GM18502 (cell line): ENCODE measurements at regions not wholly inside any gene's neighbourhood (a gene's known extent, or its start where the extent isn't known, plus 50 kb on each side); places are given as distances from the start of the nearest gene placed in this dataset.
"Not testable (repeated sequence)": the region's sequence is repeated elsewhere in the genome, so short reads cannot be mapped to it uniquely, and the experiment has no call there.

Experiments
- ATAC-seq: cut with Tn5 transposase; IDR thresholded peaks from one replicate; pipeline ENCODE4 v1.9.1; 2021; ENCODE audit warnings: mild to moderate bottlenecking; ENCODE audit not compliant: unreplicated experiment, poor library complexity

GRCh38 chr2:128602038-128602698, 283.5 kb upstream of the HS6ST1 start:
- no peak for ATAC-seq

- ATAC-seq = no peak
These were observed 284.0 kb upstream of the HS6ST1 start for GRCh38 chr2:128602699-128603101.

DNA sequence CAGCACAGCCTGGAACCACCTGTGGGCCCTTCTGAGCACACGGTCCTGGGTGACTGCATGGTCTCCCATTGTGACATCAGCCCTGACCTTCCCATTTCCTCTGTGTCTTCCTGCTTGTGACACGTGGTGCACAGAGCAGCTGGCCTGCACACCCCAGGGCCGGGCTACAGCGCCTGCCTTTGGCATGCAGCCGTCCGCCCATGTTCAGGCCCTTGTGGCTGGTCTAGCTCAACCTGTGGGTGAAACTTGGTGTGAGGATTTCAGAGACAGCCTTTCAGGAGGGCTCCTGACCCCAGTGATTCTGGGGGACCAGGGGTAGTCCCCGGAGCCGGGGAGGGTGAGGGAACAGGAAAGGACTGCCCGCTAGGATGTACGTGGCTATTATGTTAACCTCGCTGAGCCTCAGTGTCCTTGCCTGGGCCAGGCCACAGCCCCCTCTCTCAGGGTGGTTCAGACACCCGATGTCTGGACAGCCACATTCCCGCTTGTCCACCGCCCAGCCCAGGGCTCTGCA, 284.8 kb upstream of the HS6ST1 start:
- ATAC-seq = no peak

DNA sequence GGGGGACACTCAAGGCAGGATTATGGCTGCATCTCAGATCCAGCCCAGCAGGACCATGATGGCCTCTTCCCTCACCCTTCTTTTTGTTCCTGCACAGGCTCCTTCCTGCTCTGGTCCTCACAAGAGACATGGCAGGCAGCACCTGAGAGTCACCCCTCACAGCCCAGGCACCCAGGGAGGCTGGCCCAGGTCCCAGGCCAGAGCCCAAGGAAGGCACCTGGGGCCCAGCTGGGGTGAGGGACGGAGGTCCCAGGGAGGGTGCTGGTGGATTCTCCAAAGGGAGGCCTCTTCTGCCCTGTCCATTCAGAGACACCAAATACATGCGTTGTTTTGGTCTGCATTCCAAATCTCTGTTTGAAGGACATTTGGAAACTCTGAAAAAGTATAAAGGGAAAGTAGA, 285.4 kb upstream of the HS6ST1 start:
- no peak for ATAC-seq

DNA sequence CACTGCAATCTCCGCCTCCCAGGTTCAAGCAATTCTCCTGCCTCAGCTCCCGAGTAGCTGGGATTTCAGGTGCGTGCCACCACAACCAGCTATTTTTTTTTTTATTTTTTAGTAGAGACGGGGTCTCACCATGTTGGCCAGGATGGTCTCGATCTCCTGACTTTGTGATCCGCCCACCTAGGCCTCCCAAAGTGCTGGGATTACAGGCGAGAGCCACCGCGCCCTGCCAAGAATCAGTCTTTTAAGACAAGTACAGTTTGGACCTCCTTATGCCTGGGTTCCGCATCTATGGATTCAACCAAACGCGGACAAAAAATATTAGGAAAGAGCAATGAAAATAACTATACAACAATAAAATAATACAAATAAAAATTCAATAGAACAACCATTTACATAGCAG, 285.9 kb upstream of the HS6ST1 start:
- not testable (repeated sequence) for ATAC-seq

GRCh38 chr2:128605421-128605820, 286.8 kb upstream of the HS6ST1 start:
- ATAC-seq = no peak

GRCh38 chr2:128605931-128606330, 287.3 kb upstream of the HS6ST1 start:
- no peak for ATAC-seq

DNA sequence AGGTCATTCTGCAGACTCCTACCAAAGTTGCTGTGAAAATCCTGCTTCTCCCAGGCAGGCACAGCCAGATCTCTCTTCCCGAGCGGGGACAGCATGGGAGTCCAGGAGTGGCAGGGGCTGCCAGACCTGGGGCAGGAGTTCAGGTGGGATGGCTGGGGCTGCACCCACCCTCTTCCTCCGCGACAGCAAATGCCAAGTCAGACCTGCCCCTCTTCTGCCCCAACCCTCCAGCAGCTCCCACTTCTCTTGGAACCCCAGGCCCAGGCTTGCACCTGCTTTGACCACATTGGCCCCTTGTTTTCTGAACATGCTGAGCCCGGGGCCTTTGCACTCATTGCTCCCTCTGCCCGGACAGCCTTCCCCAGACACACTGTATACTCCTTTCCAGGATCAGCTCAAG, 288.2 kb upstream of the HS6ST1 start:
- ATAC-seq = no peak

- no peak for ATAC-seq
These were observed 288.8 kb upstream of the HS6ST1 start for GRCh38 chr2:128607440-128607839.

DNA sequence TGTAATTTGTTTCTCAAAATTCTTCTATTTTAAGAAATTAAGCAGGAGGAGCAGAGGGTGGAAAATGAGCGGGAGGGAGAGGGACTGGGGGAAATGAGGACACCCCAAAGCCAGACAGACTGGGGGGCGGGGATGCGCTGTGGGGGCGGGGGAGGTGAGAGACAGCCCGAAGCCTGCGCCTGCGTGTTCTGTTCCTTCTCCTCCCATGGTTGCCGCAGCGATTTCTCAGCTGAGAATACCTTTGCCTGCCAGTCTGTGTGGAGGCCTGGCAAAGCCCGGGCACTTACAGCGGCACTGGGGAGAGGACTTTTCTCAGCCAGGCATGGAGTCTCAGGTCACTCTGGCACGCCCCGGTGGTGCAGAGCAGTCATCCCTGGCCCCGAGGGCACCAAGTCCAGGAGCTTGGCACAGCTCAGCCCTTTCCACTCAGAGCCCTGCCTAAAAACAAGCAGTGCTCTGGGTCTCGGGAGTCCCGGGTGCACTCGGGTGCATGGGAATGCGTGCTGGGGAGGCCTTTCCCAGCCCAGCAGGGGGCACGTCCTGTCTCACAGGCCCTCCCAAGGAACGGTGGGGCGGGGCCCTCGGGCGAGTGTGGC, 289.3 kb upstream of the HS6ST1 start:
- no peak for ATAC-seq

DNA sequence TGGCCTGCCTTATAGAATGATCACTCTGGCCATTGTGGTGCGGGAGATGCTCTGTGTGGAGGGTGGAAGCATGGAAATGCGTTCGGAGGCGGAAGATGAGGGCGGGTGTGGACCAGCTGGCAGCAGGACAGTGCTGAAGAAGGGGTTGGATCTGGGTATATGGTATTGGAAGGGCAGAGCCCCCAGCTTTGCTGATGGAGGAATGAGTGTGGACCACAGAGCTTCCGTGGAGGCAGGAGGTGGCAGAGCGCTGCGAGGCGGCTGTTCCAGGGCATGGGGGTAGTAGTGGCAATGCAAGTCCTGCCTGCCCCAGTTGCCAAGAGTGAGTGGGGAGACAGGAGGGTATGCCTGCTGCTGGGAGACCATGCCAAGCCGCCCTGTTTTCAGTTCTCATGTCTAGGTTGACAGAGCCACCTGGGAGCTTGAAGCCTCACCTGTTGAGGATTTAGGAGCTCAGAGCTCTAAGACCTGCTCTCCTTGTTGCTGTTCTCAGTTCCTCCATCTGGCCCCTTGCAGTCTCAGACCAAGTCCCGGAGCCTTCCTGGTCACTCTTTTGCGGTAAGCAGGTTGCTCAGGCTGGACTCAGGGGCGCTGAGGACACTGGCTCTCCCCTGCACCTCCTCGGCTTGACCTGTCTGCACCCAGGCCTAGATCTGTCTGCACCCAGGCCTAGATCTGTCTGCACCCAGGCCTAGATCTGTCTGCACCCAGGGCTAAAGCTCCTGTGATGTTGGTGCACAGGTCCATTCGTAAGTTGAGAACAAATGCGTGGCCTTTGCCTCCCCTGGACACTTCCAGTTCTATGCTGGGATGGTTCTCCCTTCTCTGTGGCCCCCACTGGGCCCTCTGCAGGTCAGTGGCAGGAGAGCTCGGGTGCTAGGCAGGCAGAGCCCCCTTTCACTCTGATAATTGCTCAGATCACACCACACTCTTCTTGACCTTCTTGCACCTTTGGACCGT, 290.5 kb upstream of the HS6ST1 start:
- ATAC-seq = no peak

DNA sequence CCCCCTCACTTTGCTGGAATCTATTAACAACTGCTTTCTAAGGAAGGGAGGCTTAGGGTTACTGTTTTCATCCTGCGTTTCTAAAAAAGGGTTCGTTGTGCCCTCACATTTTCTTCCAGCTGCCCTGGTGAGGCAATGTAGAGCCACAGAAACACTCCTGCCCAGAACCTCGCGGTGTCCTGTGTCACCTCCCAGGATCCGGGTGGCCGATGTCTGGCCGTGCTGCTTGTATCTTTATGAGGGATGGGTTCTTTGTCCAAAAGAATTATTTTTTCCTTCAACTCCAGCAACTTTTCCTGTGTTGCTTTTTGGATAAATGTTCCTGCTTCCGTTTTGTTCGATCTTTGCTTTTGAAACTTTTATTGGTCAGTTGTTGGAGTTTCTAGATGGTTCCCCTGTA, 291.8 kb upstream of the HS6ST1 start:
- ATAC-seq = no peak

DNA sequence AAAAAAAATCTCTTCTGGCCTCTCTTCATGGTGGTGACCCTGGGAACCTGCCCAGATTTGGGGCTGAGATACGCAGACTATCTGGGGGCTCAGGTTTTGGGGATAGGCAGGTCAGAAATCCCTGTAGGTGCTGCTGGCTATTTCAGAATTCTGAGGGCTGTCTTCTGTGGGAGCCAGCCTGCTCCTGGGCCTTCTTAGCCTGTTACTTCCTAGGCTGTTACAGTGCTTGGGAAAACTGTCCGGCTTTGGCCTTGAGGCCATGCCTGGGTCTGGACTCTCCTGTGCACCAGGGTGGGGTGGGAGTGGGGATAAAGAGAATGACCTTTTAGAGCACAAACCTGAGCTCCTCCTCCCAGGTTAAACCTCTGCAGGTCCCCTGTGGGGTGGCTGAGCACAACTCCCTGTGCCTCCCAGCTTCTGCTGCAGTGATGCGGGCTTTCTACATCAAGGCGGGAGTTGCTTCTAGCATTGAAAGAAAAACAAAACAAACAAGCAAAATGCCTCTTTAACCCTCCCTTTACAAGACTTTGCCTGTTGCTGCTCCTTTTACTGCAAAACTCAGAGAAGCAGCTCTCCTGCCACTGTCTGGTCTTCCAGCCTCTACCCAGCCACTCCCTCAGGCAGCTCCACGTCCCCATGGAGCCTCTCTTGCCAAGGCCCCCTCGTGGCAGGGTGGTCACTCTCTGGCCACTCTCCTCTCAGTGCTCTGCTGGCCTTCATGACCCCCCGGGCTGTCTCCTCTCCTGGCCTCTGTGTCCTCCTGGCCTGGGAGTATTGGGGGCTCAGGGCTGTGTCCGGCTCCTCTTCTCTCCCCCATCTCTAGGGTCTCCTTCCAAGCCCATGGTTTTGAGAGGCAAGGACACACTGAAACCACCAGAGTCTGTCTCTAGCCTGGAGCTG, 293.0 kb upstream of the HS6ST1 start:
- ATAC-seq = no peak

DNA sequence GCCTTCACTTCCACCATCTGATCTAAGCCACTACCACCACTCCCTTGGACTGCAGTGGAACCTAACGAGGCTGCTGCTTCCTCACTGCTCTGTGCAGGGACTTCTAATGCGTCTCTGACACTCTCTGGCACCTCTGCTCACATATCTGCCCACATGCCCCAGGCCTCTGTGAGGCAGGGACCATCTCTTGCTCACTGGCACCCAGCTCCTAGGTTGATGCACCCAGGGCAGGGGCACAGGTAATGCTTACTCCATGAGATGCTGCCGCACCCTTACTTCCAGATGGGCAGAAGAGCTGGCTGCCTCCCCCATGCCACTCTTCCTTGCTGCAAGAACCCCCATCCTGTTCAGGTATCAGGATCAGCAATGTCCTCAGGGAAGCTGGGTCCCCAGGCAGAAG, 294.0 kb upstream of the HS6ST1 start:
- no peak for ATAC-seq

GRCh38 chr2:128613351-128613750, 294.7 kb upstream of the HS6ST1 start:
- ATAC-seq = no peak

DNA sequence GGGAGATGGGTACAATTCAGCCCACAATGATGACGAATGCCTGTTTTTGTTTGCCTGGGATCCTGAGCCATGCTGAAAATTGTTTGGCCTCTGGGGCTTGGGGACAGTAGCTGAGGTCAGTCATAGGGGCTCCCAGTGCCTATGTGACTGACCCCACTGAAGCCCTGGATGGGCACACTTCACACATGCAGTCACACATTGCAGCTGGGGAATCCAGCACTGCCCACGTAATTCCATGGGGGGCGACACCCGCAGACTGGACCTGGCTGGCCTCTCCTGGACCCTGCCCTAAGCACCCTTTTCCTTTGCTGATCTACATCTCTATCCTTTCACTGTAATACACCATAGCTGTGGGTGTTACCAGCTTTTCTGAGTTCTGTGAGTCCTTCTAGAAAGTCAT, 295.2 kb upstream of the HS6ST1 start:
- ATAC-seq = no peak

- ATAC-seq = not testable (repeated sequence)
These were observed 296.2 kb upstream of the HS6ST1 start for GRCh38 chr2:128614907-128615306.

DNA sequence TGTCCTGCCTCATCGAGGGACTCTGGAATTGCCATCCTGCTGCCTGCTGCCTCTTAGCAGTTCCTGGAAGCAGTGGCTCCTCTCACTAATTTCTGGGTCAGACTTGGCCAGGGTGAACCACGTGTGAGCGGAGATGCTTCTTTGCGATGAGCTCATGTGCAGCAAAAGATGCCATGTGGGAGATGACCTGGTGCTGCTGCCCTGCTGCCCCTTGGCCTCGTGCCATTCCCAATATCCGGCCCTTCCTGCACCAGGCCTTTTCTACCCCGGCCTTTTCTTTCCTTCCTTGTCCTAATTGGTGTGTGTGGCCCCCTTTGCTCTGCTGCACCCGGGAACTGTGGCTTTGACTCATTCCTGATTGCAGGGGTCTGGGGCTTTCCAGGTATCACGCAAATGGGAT, 296.9 kb upstream of the HS6ST1 start:
- no peak for ATAC-seq

- no peak for ATAC-seq
These were observed 298.4 kb upstream of the HS6ST1 start for GRCh38 chr2:128617029-128617590.

DNA sequence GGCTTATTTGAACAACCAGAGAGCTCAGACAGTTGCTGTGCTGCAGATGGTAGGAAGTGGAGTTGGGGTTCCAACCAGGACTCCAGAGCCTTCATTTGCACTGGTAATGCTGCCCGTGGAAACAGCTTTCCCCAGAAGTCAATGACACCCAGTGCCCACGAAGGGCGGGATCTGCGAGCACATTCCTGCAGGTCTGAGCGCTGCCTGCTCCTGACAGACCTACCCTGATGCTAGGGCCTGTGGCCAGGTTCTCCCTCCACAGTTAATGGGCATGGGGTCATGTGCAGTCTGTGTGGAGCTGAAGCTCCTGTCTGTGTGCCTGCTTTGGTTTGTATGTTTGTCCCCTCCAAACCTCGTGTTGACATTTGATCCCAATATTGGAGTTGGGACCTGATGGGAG, 299.0 kb upstream of the HS6ST1 start:
- no peak for ATAC-seq
